HG03139 (cell line): ENCODE measurements at regions not wholly inside any gene's neighbourhood (a gene's known extent, or its start where the extent isn't known, plus 50 kb on each side); places are given as distances from the start of the nearest gene placed in this dataset.

ENCODE experiments used
- ATAC-seq: cut with Tn5 transposase; IDR thresholded peaks from one replicate; pipeline ENCODE4 v1.9.1; 2021; ENCODE audit not compliant: unreplicated experiment

DNA sequence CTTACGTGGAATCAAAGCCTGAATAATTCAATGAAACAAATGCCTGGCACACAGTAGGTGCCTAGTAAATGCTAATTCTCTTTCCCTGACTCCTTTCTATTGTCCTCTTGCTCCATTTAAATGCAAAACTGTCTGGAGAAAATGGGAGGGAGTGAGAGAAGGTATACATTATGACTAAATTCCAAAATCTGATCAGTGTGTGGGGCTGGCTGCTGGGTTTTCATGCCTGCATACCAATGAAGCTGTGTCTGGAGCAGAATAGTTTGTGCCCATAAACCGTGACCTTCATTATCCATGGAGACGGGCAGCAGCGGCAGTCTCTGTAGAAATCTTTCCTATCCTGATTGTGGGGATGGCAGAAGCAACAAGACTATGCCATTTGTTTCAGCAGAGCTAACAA, 223.4 kb upstream of the ZBED5 start:
- no peak for ATAC-seq

DNA sequence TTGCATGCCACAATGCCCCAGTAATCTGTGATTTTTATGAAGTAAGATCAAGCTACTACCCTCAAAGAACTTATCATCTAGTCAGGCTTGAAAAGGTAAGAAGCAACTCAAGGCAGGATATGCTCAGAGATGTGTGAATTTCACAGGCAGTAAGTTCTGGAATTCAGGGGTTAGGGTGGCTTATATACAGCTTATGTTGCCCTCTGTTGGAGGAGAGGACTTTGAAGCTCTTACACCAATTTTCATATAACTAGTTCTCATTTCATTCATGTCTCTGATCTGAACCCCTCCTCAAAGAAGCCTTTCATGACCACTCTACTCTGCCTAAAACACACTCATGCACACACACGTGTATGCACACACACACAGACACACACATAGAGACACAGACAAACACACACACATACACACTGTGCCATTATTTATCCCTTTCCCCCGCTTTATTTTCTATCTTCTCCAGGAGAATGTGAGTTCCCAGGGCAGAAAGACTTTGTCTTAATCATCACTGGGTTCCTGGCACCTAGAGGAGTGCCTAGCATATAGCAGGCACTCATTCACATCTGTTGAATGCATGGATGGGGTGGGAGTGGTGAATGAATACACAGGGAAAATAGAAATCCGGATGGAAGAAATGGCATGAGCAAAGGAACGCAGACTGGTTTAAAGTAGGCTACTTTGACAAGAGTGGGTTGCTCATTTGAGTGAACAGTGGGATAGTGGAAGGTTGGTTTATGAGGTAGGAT, 220.7 kb upstream of the ZBED5 start:
- ATAC-seq: no peak

DNA sequence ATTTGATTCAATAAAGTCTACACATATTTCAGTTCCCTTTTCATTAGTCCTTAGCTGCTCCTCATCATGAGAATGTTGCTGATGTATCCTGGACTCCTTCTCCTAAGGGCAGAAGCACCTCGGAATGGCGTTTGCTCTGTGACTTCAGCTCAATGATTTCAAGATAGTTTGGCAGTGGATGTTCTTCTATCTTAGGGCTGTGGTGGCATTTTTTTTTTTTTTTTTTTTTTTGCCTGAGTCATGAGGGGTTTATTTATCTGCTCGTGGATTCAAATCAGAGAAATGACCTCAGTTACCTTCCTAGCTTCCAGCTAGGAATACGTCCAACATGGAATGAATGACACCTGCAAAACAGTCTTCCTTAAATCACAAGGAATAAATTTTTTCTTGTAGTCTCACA, 220.0 kb upstream of the ZBED5 start:
- no peak for ATAC-seq

DNA sequence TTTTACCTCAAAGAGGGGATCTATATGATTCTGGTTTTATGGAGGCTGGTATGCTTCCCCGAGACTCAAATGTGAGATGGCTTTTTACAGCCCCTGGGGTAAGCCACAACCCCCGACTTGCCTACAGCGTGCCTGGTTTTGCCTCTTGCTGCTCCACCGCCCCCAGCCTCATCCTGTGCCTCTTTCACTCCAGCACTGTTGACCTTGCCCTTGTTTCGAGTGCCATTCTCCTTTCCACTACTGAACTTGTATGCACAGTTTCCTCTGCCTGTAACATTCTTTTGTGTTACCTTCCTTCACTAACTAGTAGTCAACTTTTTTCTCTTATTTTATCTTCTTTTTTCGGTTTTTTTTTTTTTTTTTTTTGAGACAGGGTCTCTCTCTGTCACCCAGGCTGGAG, 219.0 kb upstream of the ZBED5 start:
- no peak for ATAC-seq

DNA sequence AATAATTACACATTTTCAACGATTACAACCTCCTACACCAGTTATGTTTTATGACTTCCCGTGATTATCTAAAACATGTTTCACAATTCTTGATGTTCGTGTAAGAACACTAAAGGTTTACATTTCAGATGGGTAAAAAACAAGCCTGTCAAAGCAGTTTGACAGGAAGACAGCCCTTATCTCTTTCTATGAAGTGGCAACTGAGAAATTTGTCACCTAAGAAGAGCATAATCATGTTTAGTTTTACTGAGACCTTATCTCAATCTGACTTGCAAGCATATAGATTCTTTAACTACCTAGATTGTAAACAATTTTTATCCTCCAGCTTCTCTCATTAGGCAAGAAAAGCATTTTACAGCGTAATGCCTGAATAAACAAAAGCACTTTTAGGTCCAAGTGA, 218.4 kb upstream of the ZBED5 start:
- ATAC-seq: no peak

DNA sequence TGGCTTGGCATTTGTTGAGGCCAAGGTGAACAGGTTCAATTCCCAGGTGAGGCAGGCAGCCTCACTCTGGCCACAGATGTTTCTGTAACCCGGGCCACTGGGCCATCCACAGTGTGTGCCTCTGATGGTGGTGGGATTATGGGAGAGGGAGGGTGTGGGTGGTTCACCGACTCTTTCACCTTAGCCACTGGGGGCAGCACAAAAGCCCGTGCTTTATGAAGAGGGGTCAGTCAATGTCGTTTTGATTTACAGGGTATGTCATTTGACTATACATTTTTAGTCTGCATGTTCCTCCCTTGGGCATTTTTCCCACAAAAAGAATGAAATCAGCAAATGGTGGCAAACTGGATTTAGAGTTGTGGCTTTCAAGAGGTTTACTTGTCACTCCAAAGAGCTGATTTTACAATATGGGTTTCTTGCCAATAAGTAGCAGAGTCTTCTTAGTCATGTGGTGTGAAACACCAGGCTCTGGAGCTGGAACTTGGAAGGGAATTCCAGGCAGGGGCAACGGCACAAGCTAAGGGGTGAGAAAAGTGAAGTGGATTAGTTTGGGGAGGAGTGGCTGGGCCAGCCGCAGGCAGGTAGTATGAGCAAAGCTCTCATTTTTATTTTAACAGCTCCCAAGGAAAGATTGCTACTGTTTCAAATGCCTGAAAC, 217.8 kb upstream of the ZBED5 start:
- ATAC-seq: no peak

DNA sequence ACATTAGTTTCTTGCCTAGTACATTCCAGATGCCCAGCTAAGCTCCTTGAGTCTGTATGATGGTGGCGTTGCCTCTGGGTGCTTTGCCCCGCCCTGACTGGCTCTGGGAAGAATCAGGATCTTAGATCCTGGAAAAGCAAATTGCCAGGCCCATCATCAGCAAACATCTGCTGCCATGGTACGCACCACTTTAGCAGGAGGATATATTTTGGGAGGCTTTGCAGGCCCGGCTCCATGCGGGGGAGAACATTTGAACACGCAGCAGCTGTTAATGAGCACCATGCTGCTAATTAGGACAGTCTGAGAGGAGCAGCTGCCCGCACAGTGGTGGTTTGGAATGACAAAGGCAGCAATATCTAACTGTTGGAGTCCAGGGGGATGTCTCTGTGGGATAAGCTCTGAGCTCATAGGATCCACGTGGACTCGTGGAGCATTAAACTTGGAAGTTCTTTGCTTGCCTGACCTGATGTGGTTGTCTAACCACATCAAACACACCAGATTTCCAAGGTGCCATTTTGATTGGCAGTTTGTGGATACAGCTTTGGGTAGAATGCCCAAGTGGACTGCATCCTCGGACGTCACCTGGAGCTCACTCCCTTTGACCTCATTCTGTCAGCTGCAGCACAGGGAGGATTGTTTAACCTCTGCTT, 217.0 kb upstream of the ZBED5 start:
- ATAC-seq: no peak

DNA sequence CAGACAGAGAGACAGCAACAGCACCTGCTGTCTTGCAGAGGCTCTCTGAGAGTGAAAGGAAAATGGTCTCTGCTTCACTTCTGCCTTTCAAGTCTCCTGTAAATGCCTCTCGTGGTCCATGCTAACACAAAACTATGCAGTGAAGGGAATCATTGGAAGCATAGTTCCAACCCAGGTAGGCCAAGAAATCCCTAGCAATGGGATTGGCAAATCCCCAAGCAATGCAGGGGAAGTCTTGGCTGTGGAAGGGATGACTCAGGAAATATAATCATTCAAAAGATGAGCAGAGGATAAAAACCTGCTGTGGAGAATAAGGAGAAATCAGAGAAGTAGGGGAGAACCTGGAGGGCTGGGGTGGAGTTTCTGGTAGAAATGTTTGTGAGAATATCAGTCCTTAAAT, 216.1 kb upstream of the ZBED5 start:
- no peak for ATAC-seq

DNA sequence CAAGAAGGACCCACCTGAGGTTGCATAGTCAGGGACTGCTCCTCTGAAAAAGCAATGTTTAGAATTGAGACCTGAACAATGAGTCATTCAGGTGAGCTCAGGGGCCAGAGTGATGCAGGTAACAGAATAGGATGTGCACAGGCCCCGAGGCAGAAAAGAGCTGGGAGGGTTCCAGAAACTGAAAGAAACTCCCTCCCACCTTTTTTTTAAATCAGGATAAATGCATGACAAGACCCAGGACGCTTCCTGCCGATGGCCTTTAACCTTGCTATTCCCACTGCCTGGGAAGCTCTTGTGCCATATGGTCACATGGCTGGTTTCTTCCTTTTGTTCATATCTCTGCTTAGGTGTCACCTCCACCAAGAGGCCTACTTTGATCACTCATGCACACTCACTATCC, 214.2 kb upstream of the ZBED5 start:
- ATAC-seq: no peak

DNA sequence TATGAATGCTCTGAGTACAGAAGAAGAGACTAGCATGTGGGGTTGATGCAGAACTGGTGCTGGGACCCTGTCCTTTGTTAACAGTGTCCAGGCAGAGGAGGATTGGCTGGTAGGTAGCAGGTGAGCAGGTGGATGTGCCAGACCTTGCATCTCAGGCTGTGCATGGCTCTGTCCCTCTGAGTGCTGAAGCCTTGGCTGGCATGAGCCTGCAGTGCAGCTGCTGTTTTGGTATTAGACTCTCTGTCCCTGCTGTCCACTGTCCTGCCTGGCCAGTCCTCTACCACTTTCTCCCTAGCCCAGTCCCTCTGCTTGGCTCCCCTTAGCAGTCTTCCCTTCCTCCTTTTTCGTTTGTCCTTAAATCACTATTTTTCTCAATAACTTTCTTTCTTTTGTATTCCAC, 213.6 kb upstream of the ZBED5 start:
- no peak for ATAC-seq

DNA sequence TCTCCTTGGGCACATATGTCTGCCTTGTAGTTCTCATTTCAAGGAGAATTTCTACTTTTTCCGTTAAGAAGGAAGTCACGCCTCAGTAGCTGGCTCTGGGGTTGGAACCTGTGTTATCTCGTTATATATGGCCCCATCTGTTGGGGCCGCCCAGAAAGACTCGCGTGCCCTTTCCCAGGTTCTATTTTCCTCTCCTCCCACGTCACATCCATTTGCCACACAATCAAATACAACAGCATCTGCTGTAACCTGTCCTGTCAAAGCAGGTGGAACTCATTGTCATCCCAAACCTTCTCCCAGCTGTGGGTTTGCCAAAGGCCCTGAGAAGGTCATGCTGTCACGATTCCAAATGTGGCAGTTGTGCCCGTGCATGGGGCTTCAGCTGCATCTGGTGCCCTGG, 213.1 kb upstream of the ZBED5 start:
- no peak for ATAC-seq

DNA sequence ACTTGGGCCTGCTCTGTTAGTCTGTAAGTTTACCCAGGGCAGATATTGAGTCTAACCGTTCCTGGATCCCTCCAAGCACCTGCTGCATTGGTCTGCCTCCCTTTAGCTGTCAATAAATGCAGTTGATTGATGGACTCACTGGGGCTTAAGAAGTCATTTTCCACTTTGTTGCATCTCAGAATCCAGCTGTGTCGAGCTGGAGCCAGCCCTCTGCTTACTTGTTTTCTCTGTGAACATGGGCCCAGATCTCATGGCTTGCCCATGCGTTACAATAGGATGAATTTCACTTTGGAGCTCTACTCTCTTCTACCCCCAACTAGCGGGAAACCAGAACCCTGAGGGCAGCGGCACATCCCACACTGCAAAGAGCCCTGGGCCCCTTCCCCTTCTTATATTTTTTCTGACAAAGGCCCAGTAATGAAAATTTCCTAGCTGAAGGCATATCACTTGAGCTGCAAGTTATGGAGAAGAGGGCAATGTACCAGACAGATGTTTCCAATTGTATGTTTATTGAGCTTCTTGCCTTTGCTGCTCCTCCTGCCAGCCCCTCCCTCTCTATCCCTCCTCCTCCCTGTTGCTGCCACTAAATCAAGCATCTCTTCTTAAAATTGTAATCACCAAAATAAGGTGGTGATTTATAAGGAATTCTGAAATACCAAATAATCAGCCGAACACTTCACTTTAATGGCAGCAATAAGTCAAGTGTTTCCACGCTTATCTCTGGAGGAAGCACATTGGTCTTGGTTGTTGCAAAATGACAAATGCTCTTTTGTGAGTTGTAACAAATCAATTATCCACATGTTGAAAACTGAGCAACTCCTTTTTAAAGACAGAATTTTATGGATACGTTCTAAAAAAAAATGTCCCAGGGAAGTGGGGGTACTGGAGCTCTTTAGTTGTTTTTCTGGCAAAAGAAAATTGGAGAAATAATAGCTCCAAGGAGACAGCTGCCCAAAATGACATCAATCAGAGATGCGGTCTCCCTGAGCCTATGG, 212.3 kb upstream of the ZBED5 start:
- ATAC-seq: no peak

DNA sequence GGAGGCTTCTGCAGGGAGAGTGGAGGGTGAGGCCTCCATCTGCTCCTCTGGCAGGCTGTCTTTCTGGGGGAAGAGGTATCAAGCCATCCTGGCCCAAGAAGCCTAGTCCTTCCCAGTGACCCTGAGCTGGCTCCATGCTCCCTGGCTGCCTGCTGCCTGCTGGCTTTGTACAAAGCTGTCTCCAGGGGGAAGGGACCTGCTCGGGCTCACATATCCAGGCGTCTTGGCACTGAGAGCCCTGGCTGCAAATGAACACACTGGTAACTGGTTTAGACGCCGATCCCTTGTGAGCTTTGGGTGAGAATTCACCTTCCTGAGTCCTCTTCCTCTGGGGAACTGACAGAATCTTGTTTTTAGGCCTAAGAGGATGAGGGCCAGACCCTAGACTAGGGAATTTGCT, 210.3 kb upstream of the ZBED5 start:
- no peak for ATAC-seq

DNA sequence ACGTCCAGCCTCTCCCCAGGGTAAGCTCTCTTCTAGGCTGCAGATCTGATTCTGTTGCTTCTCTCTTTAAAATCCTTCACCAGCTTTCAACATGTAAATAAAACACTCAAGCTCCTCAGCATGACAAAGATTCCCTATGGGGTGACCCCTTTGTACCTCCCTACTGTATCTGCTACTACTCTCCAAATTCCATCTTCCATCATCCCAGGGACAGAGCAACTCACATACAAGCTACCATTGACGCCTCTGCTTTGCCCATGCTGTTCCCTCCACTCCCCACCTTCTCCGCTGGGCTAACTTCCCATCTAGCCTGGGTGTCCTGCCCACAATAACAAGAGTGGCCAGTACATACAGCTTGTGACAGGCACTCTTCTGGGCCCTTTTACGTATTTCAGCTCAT, 207.5 kb upstream of the ZBED5 start:
- ATAC-seq: no peak

DNA sequence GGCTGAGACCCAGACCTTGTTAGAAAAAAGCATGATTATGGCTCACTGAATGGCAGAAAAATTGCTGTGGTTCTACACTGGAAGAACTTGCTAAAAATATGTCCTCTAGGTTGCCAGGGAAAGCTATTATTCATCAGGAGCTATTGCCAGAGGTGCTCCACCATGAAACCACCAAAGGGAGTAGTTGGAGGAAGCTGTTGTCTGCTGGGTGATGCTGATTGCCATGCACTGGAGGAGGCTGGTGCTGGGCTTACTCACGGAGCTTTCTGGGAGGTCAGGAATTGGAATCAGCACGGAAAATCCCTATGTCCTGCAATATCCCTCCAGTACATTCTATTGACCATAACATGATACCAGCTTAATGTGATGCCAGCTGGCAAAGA, 199.6 kb upstream of the ZBED5 start:
- ATAC-seq: no peak

DNA sequence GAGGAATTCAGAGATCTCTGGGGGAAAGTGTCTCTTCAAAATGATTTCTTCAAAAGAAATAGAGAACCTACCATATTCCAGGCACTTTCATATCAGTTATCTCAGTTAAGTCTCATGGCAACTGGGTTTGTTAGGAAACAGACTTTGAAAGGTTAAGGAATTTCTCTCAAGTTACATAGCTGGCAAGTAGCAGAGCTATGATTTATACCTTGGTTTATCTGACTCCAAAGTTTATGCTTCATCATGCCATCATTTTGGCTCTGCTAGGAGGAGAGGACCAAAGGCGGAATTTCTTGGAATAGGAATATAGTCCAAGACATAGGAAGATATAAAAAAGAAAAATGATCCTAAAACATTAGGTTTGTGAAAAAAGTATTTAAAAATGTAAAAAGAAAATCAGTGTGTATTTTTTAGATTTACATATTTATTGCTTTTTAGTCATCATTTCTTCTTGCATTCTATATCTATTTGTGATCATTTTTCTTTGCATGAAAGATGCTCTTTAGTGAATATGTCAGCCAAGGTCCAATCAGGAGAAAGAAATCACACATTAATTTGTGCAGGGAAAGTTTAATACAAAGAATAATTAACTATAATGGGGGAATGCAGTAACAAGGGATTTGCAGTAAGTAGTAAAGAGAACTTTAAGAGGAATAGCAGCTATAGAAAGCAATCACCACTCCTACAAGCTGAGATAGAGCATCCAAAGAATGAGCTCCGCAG, 199.1 kb upstream of the ZBED5 start:
- no peak for ATAC-seq

DNA sequence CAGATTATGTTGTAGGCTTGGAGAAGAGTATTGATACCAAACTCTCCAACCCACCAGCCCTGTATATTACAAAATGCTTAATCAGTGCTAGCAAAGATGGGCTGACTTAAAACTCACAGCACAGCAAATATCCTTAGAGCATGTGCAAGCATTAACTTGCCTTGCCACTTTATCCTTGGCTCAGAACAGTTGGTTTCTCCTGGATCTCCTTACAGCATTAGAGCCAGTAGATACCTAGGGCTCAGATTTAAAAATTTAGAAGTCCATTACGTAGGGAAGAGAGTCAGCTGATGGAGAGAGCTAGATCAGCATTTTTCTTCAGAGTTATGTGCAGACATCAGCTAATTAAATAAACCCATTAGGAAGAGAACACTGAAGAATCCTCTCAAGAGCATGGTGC, 198.5 kb upstream of the ZBED5 start:
- ATAC-seq: no peak

DNA sequence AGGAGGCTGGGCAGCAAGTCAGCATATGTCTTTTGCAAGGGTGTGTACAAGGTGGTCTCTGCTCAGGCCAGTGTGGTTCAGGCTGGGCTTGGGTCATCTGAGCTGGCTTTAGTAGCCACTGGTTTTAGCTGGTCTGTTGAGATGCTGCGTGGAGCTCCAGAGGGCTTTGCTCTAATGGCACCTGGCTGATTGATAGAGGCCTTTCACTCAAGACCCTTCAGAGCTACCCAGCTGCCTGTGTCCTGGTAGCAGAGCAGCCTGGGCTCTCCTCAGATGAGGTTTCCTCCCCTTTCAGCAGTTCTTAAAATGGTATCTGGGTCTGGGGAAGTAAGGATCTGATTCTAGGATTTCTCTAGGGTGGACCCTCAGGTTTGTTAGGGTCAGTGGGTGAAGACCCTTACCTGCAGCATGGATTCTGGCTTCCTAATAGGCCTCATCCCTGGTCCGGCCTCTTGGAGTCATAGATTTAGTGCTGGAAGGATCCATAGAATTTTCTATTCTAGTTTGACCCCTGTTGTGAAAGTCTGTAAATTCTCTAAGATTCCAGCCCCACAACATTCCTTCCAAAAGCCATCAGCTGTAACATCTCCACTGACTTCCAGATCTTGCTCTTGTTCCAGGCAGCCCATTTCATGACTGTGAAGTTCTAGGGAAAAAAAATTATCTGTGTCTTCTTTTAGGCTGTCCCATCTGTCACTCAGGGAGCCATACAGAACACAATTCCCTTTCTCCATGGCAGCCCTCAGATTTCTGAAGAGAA, 190.2 kb upstream of the ZBED5 start:
- ATAC-seq: no peak

DNA sequence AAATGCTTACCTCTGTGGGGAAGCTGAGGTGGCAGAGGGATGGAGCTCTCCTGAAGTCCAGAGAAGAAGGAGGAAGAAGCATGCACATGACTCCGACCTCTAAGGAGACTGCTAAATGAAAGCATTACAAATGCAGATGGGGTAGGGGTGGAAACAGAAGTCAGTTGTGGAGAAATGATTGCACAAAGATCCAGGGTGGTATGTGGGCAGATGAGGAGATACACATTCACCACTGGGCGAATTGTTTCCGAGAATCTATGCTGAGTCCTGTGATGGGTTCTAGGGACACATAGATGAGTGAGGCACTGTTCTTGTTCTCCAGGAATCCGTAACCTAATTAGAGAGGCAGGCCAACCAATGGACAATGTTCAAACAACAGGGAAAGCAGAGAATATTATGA, 188.9 kb upstream of the ZBED5 start:
- ATAC-seq: no peak
